HepG2 (cell line): ENCODE measurements at regions not wholly inside any gene's neighbourhood (a gene's known extent, or its start where the extent isn't known, plus 50 kb on each side); places are given as distances from the start of the nearest gene placed in this dataset.

Experiments
- ATAC-seq: fragments of 200-7000 bp; cut with Tn5 transposase; 3 replicates; pipeline ENCODE4 v1.9.1; 2020; ENCODE audit warnings: mild to moderate bottlenecking, moderate library complexity
- BruUV-seq: library from RNA; stranded (reverse); fragments of 400-500 nt; replicated peaks from 2 replicates; lab custom pipeline; 2021; lab: Mats Ljungman, UMichigan
- CTCF ChIA-PET: fragments of 300-600 bp; formaldehyde crosslinking; extraction: SDS; loops from one replicate; lab custom pipeline; 2021; ENCODE audit warnings: low total read pairs, inconsistent platforms, low intra/inter-chr PET ratio; lab: Yijun Ruan, JAX
- POLR2A ChIA-PET: fragments of 350-600 bp; sonication (Branson Sonifier 250); formaldehyde crosslinking; loops from one replicate; lab custom pipeline; 2020; ENCODE audit warnings: antibody characterized with exemption, inconsistent platforms; lab: Yijun Ruan, JAX
- DNase-seq: peaks from one replicate; pipeline ENCODE4 v3.0.0-alpha.2; 2015; ENCODE audit warnings: low spot score
- FAIRE-seq: peaks from 3 replicates; lab custom pipeline; 2011; peaks lifted over from hg19 to GRCh38; lab: Jason Lieb, UNC
- H2AFZ ChIP-seq: one replicate; pipeline ENCODE4 v1.6.1; 2011; ENCODE audit warnings: low read length, inconsistent platforms
- H3K27ac ChIP-seq: fragments of 300-600 bp; 3 replicates; pipeline ENCODE4 v1.8.0; 2011; ENCODE audit warnings: mixed run types, mild to moderate bottlenecking, mixed read lengths, low read length, inconsistent platforms; ENCODE audit not compliant: insufficient read depth; ENCODE audit errors: extremely low read length
- H3K27me3 ChIP-seq, 2 experiments: fragments of 200-600 bp in 1 of 2; 2 replicates in 1 of 2; 3 replicates in 1 of 2; pipeline versions ENCODE4 v1.6.0 to v1.8.0; 2011; ENCODE audit warnings: low read length in 2 of 2, mild to moderate bottlenecking in 2 of 2, moderate library complexity in 2 of 2, inconsistent platforms in 1 of 2; ENCODE audit not compliant: insufficient read depth in 2 of 2, control insufficient read depth in 1 of 2
- H3K36me3 ChIP-seq, 2 experiments: fragments of 200-600 bp in 1 of 2; replicated peaks in 1 of 2; 2 replicates in 1 of 2; 3 replicates in 1 of 2; pipeline versions ENCODE4 v1.5.1 to v1.8.0; 2011; ENCODE audit warnings: low read length in 2 of 2, inconsistent platforms in 1 of 2; ENCODE audit not compliant: insufficient read depth in 2 of 2, control insufficient read depth in 1 of 2
- H3K4me1 ChIP-seq: 2 replicates; pipeline ENCODE4 v1.5.1; 2012; ENCODE audit warnings: low read length, inconsistent platforms; ENCODE audit not compliant: insufficient read depth
- H3K4me2 ChIP-seq: 2 replicates; pipeline ENCODE4 v1.6.0; 2011; ENCODE audit warnings: low read depth, low read length, inconsistent platforms
- H3K4me3 ChIP-seq, 3 experiments: fragments of 200-600 bp in 1 of 3; sonication (generic), shearing (Covaris generic) in 1 of 3; replicated peaks in 1 of 3; 2 replicates each; pipeline ENCODE4 v1.5.1; 2011 to 2016; ENCODE audit warnings: low read length in 3 of 3, inconsistent platforms in 2 of 3, low read depth in 2 of 3, mild to moderate bottlenecking in 2 of 3, control low read depth in 1 of 3, mixed read lengths in 1 of 3; ENCODE audit not compliant: insufficient read depth in 1 of 3
- H3K79me2 ChIP-seq: one replicate; pipeline ENCODE4 v1.6.1; 2011; ENCODE audit warnings: low read length, inconsistent platforms; ENCODE audit not compliant: insufficient read depth
- H3K9ac ChIP-seq: 2 replicates; pipeline ENCODE4 v1.6.0; 2011; ENCODE audit warnings: mild to moderate bottlenecking, low read depth, low read length, inconsistent platforms; ENCODE audit not compliant: insufficient read depth
- H3K9me3 ChIP-seq: 2 replicates; pipeline ENCODE4 v1.5.1; 2012; ENCODE audit warnings: mild to moderate bottlenecking, low read length
- H4K20me1 ChIP-seq: 2 replicates; pipeline ENCODE4 v1.6.0; 2011; ENCODE audit warnings: inconsistent platforms, mild to moderate bottlenecking, low read length, moderate library complexity; ENCODE audit not compliant: insufficient read depth
- HDAC6 ChIP-seq: fragments of 200-600 bp; sonication (generic); IDR thresholded peaks from 2 replicates; pipeline ENCODE4 v1.7.0; 2017; ENCODE audit warnings: mild to moderate bottlenecking, antibody characterized with exemption, low read length, low read depth
- KDM3A ChIP-seq: IDR thresholded peaks from 2 replicates; pipeline ENCODE4 v1.6.1; 2018; ENCODE audit warnings: low read depth, missing compliant biosample characterization
- KLF9 ChIP-seq: IDR thresholded peaks from 2 replicates; pipeline ENCODE4 v1.6.1; 2016; ENCODE audit warnings: low read depth
- MAF1 ChIP-seq: sonication (generic); formaldehyde crosslinking; IDR thresholded peaks from 2 replicates; pipeline ENCODE4 v1.5.0; 2020; ENCODE audit warnings: missing genetic modification reagents, borderline replicate concordance
- MBD4 ChIP-seq: IDR thresholded peaks from 2 replicates; pipeline ENCODE4 v1.6.1; 2012; ENCODE audit warnings: low read length, inconsistent platforms, borderline replicate concordance
- PITX1 ChIP-seq: sonication (generic); formaldehyde crosslinking; IDR thresholded peaks from 2 replicates; pipeline ENCODE4 v1.5.1; 2020; ENCODE audit warnings: mild to moderate bottlenecking, missing genetic modification reagents
- SKI ChIP-seq: fragments of 450-650 bp; IDR thresholded peaks from one replicate; pipeline ENCODE4 v1.6.1; 2018; ENCODE audit warnings: mild to moderate bottlenecking; ENCODE audit not compliant: partially characterized antibody
- ZNF546 ChIP-seq: sonication (generic); formaldehyde crosslinking; conservative IDR thresholded peaks from 2 replicates; pipeline ENCODE4 v1.8.1; 2023; ENCODE audit warnings: mild to moderate bottlenecking, missing genetic modification reagents
- ZNF605 ChIP-seq: sonication (generic); formaldehyde crosslinking; IDR thresholded peaks from 2 replicates; pipeline ENCODE4 v1.8.0; 2022; ENCODE audit warnings: mild to moderate bottlenecking, missing genetic modification reagents
- WGBS: methylation state at CpG from one replicate; pipeline ENCODE4 v1.1.6; 2017; ENCODE audit warnings: low lambda C conversion rate; 5-methylcytosine and 5-hydroxymethylcytosine counted together
- in situ Hi-C: cut with HindIII; loops from 2 replicates; pipeline ENCODE4 v1.10.0; 2017; ENCODE audit warnings: low pct_unique_long_range_greater_than_20kb; ENCODE audit not compliant: extremely low pct_ligation_motif_present
- intact Hi-C: fragments of 100-400 bp; cut with micrococcal nuclease; formaldehyde crosslinking; loops from one replicate; pipeline ENCODE4 v1.10.0; 2022; ENCODE audit not compliant: unreplicated experiment
- TF ChIP-seq, protein P1 (sequence below): sonication (generic); formaldehyde crosslinking; IDR thresholded peaks from 2 replicates; pipeline ENCODE4 v1.5.1; 2020; ENCODE audit warnings: mild to moderate bottlenecking, missing genetic modification reagents, borderline replicate concordance

DNA sequence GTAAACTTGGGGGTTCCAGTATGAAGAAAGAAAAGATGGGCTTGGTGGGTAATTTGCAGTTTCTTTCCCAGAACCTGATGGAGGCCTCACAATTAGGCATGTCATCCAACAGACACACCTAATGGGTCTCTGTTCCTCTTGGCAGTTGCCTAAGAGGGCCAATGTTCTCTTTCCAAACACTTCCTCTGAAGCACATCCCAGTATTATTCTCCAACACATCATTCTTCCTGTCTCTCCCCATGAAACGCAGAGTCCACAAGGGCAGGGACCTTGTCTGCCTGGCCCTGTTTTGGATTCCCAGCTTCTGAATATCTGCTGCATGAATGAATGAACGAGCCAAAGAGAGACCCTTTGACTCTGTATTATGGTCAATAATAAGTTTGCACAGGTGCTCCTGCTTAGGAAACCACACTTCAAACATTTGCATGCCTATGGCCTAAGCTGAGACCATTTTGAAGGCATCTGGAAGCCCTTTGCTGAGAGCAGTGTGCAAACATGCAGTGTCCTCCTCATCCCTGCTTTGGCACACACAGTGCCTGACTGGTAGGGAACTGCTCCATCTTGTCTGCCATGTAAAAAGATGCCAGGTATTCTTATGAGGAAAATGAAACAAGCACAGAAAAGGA, 100.9 kb upstream of the CHST15 start:
- FAIRE-seq (no peak), ATAC-seq (no peak), DNase-seq (no peak)
- Histone ChIP-seq H4K20me1 (no peaks in the 10 kb centered on the region), H3K9ac (no peak overlapping the region), H3K9me3 (no peaks in the 10 kb centered on the region), H3K36me3 (no peaks in the 10 kb centered on the region), H3K27me3 (peaks cover 1 to 17% of the 10 kb centered on the region in 2 experiments; a peak in 2 of 5 replicates), H3K4me3 (no peak overlapping the region), H3K4me1 (no peaks in the 10 kb centered on the region), H3K27ac (no peak overlapping the region), H3K79me2 (no peaks in the 10 kb centered on the region), H3K4me2 (no peak overlapping the region), H2AFZ (no peak overlapping the region)
- in situ Hi-C loops (no loop called here), intact Hi-C loops (no loop called here)
- WGBS = 0% methylated on average over 2 of the region's 2 CpGs
- CTCF ChIA-PET = no interaction called here
- TF ChIP-seq ZNF546 (CRISPR knock-in tag) (no peak), MAF1 (CRISPR knock-in tag) (no peak), PITX1 (CRISPR knock-in tag) (no peak), KDM3A (CRISPR knock-in tag) (no peak), HDAC6 (no peak), SKI (no peak), KLF9 (CRISPR knock-in tag) (no peak), ZNF605 (no peak), MBD4 (no peak)
- TF ChIP-seq, protein P1, sequence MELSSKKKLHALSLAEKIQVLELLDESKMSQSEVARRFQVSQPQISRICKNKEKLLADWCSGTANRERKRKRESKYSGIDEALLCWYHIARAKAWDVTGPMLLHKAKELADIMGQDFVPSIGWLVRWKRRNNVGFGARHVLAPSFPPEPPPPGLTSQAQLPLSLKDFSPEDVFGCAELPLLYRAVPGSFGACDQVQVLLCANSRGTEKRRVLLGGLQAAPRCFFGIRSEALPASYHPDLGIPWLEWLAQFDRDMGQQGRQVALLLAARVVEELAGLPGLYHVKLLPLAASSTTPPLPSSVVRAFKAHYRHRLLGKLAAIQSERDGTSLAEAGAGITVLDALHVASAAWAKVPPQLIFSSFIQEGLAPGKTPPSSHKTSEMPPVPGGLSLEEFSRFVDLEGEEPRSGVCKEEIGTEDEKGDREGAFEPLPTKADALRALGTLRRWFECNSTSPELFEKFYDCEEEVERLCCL (CRISPR knock-in tag) = no peak
- BruUV-seq = no TSS peak
- POLR2A ChIA-PET = no interaction called here
